NB4 (cell line): ENCODE measurements at regions not wholly inside any gene's neighbourhood (a gene's known extent, or its start where the extent isn't known, plus 50 kb on each side); places are given as distances from the start of the nearest gene placed in this dataset.

Experiments used
- DNase-seq: peaks from one replicate; pipeline ENCODE4 v3.0.0; 2010; ENCODE audit warnings: low read depth
- H3K4me3 ChIP-seq: one replicate; pipeline ENCODE4 v1.5.1; 2011; ENCODE audit warnings: mild to moderate bottlenecking, low read depth, low read length, moderate library complexity
- MAX ChIP-seq: IDR thresholded peaks from 2 replicates; pipeline ENCODE4 v1.6.1; 2011; ENCODE audit warnings: low read depth, low read length
- MYC ChIP-seq: IDR thresholded peaks from 2 replicates; pipeline ENCODE4 v1.6.1; 2011; ENCODE audit warnings: low read depth, low read length
- POLR2A ChIP-seq: IDR thresholded peaks from 2 replicates; pipeline ENCODE4 v1.6.1; 2011; ENCODE audit warnings: mild to moderate bottlenecking; ENCODE audit not compliant: insufficient read length; ENCODE audit errors: extremely low read depth
- TF ChIP-seq, protein P1 (sequence below): IDR thresholded peaks from one replicate; pipeline ENCODE4 v1.5.1; 2012; ENCODE audit warnings: low read depth, low read length

DNA sequence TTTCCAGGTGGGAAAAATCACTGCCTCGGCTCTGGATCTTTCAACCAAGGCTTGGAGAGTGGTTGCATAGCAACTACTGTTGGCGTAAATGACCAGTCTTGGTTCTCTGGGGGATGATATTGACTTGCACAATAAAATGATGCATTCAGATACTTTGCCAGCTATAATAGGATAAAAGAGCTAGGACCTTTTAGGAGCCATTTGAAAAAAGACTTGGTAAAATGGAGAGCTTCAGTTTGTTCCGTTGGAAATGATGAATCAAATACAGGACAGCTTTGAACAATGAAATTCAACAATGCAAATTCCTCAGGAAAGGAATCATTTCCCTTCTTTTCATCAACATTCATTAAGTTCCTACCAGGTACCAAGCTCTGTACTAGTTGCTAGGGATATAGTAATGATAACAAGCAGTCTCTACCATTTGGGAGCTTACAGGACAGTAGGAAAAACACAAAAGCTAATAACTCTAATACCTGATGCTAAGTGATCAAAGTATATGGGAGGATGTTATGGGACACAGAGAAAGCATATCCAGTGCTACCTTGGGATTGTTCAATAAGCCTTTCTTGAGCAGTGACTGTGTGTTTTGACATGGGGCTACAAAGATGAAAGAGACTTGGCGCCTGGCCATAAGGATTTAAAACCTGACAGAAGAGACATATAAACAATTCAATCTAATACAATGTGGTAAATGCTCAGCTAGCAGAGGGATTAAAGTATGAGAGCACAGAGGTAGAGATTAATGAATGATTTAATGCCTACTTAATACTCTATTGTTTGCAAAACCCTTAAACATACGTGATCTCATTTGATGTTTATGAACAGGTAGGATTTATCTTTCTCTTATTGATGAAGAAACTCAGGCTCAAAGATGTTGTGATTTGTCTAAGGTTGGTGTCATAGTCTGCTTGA, 110.7 kb downstream of the QPCT start:
- TF ChIP-seq, protein P1, sequence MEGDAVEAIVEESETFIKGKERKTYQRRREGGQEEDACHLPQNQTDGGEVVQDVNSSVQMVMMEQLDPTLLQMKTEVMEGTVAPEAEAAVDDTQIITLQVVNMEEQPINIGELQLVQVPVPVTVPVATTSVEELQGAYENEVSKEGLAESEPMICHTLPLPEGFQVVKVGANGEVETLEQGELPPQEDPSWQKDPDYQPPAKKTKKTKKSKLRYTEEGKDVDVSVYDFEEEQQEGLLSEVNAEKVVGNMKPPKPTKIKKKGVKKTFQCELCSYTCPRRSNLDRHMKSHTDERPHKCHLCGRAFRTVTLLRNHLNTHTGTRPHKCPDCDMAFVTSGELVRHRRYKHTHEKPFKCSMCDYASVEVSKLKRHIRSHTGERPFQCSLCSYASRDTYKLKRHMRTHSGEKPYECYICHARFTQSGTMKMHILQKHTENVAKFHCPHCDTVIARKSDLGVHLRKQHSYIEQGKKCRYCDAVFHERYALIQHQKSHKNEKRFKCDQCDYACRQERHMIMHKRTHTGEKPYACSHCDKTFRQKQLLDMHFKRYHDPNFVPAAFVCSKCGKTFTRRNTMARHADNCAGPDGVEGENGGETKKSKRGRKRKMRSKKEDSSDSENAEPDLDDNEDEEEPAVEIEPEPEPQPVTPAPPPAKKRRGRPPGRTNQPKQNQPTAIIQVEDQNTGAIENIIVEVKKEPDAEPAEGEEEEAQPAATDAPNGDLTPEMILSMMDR = no peak
- TF ChIP-seq MAX (no peak), POLR2A (no peak)
- H3K4me3 ChIP-seq = no peak overlapping the region
- no peak for DNase-seq

- peak; percentile 42 for DNase-seq
- TF ChIP-seq MAX (no peak), POLR2A (no peak)
Observed at GRCh38 chr2:37456479-37456878, 112.0 kb downstream of the QPCT start.

GRCh38 chr2:37457401-37457901, 113.0 kb downstream of the QPCT start:
- TF ChIP-seq, protein P1 = no peak
- no peak for TF ChIP-seq MYC
- TF ChIP-seq POLR2A = no peak
- TF ChIP-seq MAX = no peak
- H3K4me3 ChIP-seq = no peak overlapping the region
- DNase-seq = no peak

More at GRCh38 chr2:37456479-37456878, 112.0 kb downstream of the QPCT start:
- H3K4me3 ChIP-seq = no peak overlapping the region

DNA sequence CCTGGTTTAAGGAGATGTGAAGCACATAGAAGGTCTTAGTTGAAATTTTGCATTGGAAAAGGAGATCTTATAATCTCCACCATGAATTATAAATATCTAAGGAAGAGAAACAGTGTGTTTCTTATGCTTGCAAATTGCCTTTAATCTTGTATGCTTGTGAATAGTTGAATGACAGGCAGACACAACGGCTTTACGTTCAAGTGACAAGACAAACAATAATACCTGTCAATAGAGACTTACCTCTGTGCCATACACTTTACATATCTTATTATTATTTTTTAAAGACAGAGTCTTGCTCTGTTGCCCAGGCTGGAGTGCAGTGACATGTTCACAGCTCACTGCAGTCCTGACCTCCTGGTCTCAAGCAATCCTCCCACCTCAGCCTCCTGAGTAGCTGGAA, 113.7 kb downstream of the QPCT start:
- H3K4me3 ChIP-seq = no peak overlapping the region
- no peak for DNase-seq
- TF ChIP-seq, protein P1 = no peak
- no peak for TF ChIP-seq MYC
- TF ChIP-seq MAX = no peak
- no peak for TF ChIP-seq POLR2A

- no peak for TF ChIP-seq MYC
- no peak for TF ChIP-seq POLR2A
- TF ChIP-seq, protein P1 = no peak
- TF ChIP-seq MAX = no peak
- no peak for DNase-seq
- no peak overlapping the region for H3K4me3 ChIP-seq
Observed at GRCh38 chr2:37459095-37459981, 114.9 kb downstream of the QPCT start.

DNA sequence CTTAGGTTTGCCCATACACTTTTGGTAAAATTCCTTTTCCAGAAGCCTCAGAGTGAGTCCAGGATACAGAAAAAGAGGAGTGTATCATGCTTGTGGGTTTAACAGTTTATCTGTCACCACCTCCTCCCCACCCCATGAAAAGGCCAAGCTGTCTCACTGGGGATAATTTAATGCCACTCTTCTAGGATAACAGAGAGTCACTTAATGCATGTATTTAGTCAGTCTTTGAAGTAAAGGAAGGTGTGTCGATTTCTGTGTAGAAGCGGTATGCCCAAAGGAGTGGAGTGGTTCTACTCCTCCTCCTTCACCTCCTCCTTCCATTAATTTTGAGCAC, 116.4 kb downstream of the QPCT start:
- H3K4me3 ChIP-seq = no peak overlapping the region
- DNase-seq = no peak
- TF ChIP-seq MYC (no peak), POLR2A (no peak), MAX (no peak)
- TF ChIP-seq, protein P1 = no peak
